ENCODE measurements at regions not wholly inside any gene's neighbourhood (a gene's known extent, or its start where the extent isn't known, plus 50 kb on each side); places are given as distances from the start of the nearest gene placed in this dataset.

GRCh38 chr21:14900058-14900457 lies 164.7 kb downstream of the NRIP1 start:
- Histone ChIP-seq H3K9me2 (ENCODE audit: insufficient read depth) (no peaks in the 10 kb centered on the region), H3K4me2 (no peak overlapping the region), H3F3A (ENCODE audit: insufficient read depth, low read depth) (no peaks in the 10 kb centered on the region; the same call in 1 of the 2 replicates), H3K9me3 (ENCODE audit: insufficient read depth, low read depth) (no peaks in the 10 kb centered on the region), H3K4me3 (no peak overlapping the region), H3K79me2 (ENCODE audit: low read depth) (no peaks in the 10 kb centered on the region), H3K27ac (no peak overlapping the region; the same call in 1 of the 2 replicates), H3K36me3 (ENCODE audit: low read depth) (no peaks in the 10 kb centered on the region), H3K27me3 (ENCODE audit: insufficient read depth, low read depth) (no peaks in the 10 kb centered on the region), H4K20me1 (ENCODE audit: insufficient read depth) (no peaks in the 10 kb centered on the region), H2AFZ (no peak overlapping the region), H3K4me1 (replicated peaks; ENCODE audit: insufficient read depth) (peaks cover 25% of the 10 kb centered on the region)
- ChIA-PET POLR2A (ENCODE audit: unreplicated experiment) (no interaction called here), CTCF (no interaction called here)
- TF ChIP-seq CTCF (conservative IDR thresholded peaks at IDR 0.05) (no peak), EZH2 (IDR thresholded peaks at IDR 0.05; ENCODE audit: low read depth) (no peak)
- intact Hi-C loops (cut with micrococcal nuclease; ENCODE audit: unreplicated experiment) = no loop called here
- BruUV-seq (replicated peaks) = no TSS peak
- DNase-seq = no peak

GRCh38 chr21:14895792-14896191 lies 169.0 kb downstream of the NRIP1 start:
- Histone ChIP-seq H4K20me1 (ENCODE audit: insufficient read depth) (no peaks in the 10 kb centered on the region), H3K9me3 (ENCODE audit: insufficient read depth, low read depth) (0 out of 2 replicates have a peak, but pooled peaks cover 6% of the 10 kb centered on the region), H2AFZ (no peak overlapping the region), H3K4me2 (no peak overlapping the region), H3K36me3 (ENCODE audit: low read depth) (no peaks in the 10 kb centered on the region), H3K9me2 (ENCODE audit: insufficient read depth) (no peaks in the 10 kb centered on the region), H3K27me3 (ENCODE audit: insufficient read depth, low read depth) (no peaks in the 10 kb centered on the region), H3K27ac (no peak overlapping the region), H3F3A (ENCODE audit: insufficient read depth, low read depth) (no peaks in the 10 kb centered on the region), H3K4me3 (no peak overlapping the region), H3K79me2 (ENCODE audit: low read depth) (no peaks in the 10 kb centered on the region), H3K4me1 (replicated peaks; ENCODE audit: insufficient read depth) (peaks cover 13% of the 10 kb centered on the region)
- ChIA-PET POLR2A (ENCODE audit: unreplicated experiment) (interaction anchor here (0.6 kb wide), 1 partner anchor 13 kb away, joined by 9 read pairs; no protein-coding TSS in a partner anchor), CTCF (no interaction called here)
- intact Hi-C loops (cut with micrococcal nuclease; ENCODE audit: unreplicated experiment) = no loop called here
- TF ChIP-seq CTCF (conservative IDR thresholded peaks at IDR 0.05) (no peak), EZH2 (IDR thresholded peaks at IDR 0.05; ENCODE audit: low read depth) (no peak)
- no TSS peak for BruUV-seq (replicated peaks)
- no peak for DNase-seq

- Histone ChIP-seq H3K9me2 (ENCODE audit: insufficient read depth) (no peaks in the 10 kb centered on the region), H3K4me2 (no peak overlapping the region), H3K79me2 (ENCODE audit: low read depth) (no peaks in the 10 kb centered on the region), H3F3A (ENCODE audit: insufficient read depth, low read depth) (no peaks in the 10 kb centered on the region), H3K9me3 (ENCODE audit: insufficient read depth, low read depth) (0 out of 2 replicates have a peak, but pooled peaks cover 6% of the 10 kb centered on the region), H4K20me1 (ENCODE audit: insufficient read depth) (no peaks in the 10 kb centered on the region), H2AFZ (no peak overlapping the region), H3K4me1 (replicated peaks; ENCODE audit: insufficient read depth) (peaks cover 9% of the 10 kb centered on the region), H3K36me3 (ENCODE audit: low read depth) (no peaks in the 10 kb centered on the region), H3K4me3 (no peak overlapping the region), H3K27ac (no peak overlapping the region), H3K27me3 (ENCODE audit: insufficient read depth, low read depth) (no peaks in the 10 kb centered on the region)
- TF ChIP-seq CTCF (conservative IDR thresholded peaks at IDR 0.05) (no peak), EZH2 (IDR thresholded peaks at IDR 0.05; ENCODE audit: low read depth) (no peak)
- intact Hi-C loops (cut with micrococcal nuclease; ENCODE audit: unreplicated experiment) = no loop called here
- CTCF ChIA-PET = no interaction called here
- BruUV-seq (replicated peaks) = no TSS peak
- no peak for DNase-seq
- POLR2A ChIA-PET (ENCODE audit: unreplicated experiment) = no interaction called here
These were observed 174.7 kb downstream of the NRIP1 start for GRCh38 chr21:14890141-14890540.
